ENCODE measurements at regions not wholly inside any gene's neighbourhood (a gene's known extent, or its start where the extent isn't known, plus 50 kb on each side); places are given as distances from the start of the nearest gene placed in this dataset.
"Not testable (repeated sequence)": the region's sequence is repeated elsewhere in the genome, so short reads cannot be mapped to it uniquely, and the experiment has no call there.

DNA sequence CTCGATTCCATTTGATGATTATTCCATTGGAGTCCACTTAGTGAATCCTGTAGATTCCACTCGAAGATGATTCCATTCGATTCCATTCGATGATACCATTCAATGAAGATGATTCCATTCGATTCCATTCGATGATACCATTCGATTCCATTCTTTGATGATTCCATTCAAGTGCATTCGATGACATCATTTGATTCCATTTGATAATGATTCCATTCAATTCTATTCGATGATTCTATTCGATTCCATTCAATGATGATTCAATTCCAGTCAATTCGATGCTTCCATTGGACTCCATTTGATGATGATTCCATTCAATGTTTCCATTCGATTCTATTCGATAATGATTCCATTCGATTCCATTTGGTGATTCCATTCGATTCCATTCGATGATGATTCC is 1150.0 kb downstream of the TP53TG3F start:
- H3K27me3 ChIP-seq (ENCODE audit: insufficient read depth, low read length); H3K9ac ChIP-seq (ENCODE audit: low read depth, low read length); H3K4me3 ChIP-seq (ENCODE audit: low read length); H3K27ac ChIP-seq (ENCODE audit: low read length); H3K4me1 ChIP-seq (ENCODE audit: insufficient read depth, low read length); H3K36me3 ChIP-seq (ENCODE audit: insufficient read depth, low read depth, low read length): not testable (repeated sequence)
- H3K9me3 ChIP-seq (ENCODE audit: insufficient read depth, low read depth, low read length) = peaks cover 94% of the 10 kb centered on the region

Data from iPS-20b (cell line).